ENCODE measurements at regions not wholly inside any gene's neighbourhood (a gene's known extent, or its start where the extent isn't known, plus 50 kb on each side); places are given as distances from the start of the nearest gene placed in this dataset.

GRCh38 chr1:110816945-110817344 is 56.0 kb upstream of the CD53 start:
- Histone ChIP-seq H3K27me3 (ENCODE audit: low read length) (peaks cover 28% of the 10 kb centered on the region), H3K9me3 (ENCODE audit: low read length) (no peaks in the 10 kb centered on the region), H3K36me3 (ENCODE audit: low read depth, low read length) (no peaks in the 10 kb centered on the region), H3K4me1 (ENCODE audit: insufficient read depth, low read length) (no peaks in the 10 kb centered on the region), H3K9ac (ENCODE audit: low read length) (no peak overlapping the region), H3F3A (ENCODE audit: low read length, unreplicated experiment) (no peaks in the 10 kb centered on the region), H3K27ac (ENCODE audit: low read length) (no peak overlapping the region), H3K9me2 (replicated peaks; ENCODE audit: low read length) (no peaks in the 10 kb centered on the region), H3K4me2 (ENCODE audit: low read length) (no peak overlapping the region), H4K20me1 (ENCODE audit: low read length) (no peaks in the 10 kb centered on the region), H2AFZ (ENCODE audit: low read length) (no peak overlapping the region), H3K79me2 (ENCODE audit: low read length) (no peaks in the 10 kb centered on the region), H3K4me3 (ENCODE audit: low read length) (no peak overlapping the region)
- ATAC-seq (no peak), DNase-seq (peak; percentile 7)
- TF ChIP-seq CTCF (conservative IDR thresholded peaks at IDR 0.05; ENCODE audit: low read depth, low read length) (no peak), EZH2 (IDR thresholded peaks at IDR 0.05; ENCODE audit: low read length, unreplicated experiment) (no peak), EZH2phosphoT487 (IDR thresholded peaks at IDR 0.05; ENCODE audit: borderline replicate concordance, low read length) (no peak)
- no TSS peak for BruUV-seq (replicated peaks)
- ChIA-PET CTCF (no interaction called here), POLR2A (ENCODE audit: unreplicated experiment) (no interaction called here)
- intact Hi-C loops (cut with micrococcal nuclease) = no loop called here

DNA sequence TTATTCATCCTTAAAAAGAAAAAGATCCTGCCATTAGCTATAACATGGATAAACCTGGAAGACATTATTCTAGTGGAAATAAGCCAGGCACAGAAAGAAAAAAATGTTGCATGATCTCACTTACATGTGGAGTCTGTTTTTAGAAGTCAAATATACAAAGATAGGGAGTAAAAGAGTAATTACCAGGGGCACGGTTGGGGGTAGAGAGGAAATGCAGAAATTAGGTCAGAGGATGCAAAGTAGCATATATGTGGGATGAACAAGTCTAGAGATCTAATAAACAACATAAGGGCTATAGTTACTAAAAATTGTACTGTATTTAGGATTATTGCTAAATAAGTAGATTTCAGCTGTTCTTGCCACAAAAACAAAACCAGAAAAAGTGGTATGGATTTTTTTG is 61.4 kb upstream of the CD53 start:
- Histone ChIP-seq H3K9me3 (ENCODE audit: low read length) (no peaks in the 10 kb centered on the region), H3K4me1 (ENCODE audit: insufficient read depth, low read length) (no peaks in the 10 kb centered on the region), H3K9ac (ENCODE audit: low read length) (no peak overlapping the region), H3K79me2 (ENCODE audit: low read length) (no peaks in the 10 kb centered on the region), H3K4me2 (ENCODE audit: low read length) (no peak overlapping the region), H3K9me2 (replicated peaks; ENCODE audit: low read length) (no peaks in the 10 kb centered on the region), H2AFZ (ENCODE audit: low read length) (no peak overlapping the region), H3K27ac (ENCODE audit: low read length) (no peak overlapping the region), H3K4me3 (ENCODE audit: low read length) (no peak overlapping the region), H4K20me1 (ENCODE audit: low read length) (no peaks in the 10 kb centered on the region), H3K36me3 (ENCODE audit: low read depth, low read length) (no peaks in the 10 kb centered on the region), H3K27me3 (ENCODE audit: low read length) (peaks cover 28% of the 10 kb centered on the region), H3F3A (ENCODE audit: low read length, unreplicated experiment) (no peaks in the 10 kb centered on the region)
- no peak for TF ChIP-seq EZH2 (IDR thresholded peaks at IDR 0.05; ENCODE audit: low read length, unreplicated experiment)
- no peak for TF ChIP-seq CTCF (conservative IDR thresholded peaks at IDR 0.05; ENCODE audit: low read depth, low read length)
- TF ChIP-seq EZH2phosphoT487 (IDR thresholded peaks at IDR 0.05; ENCODE audit: borderline replicate concordance, low read length) = no peak
- no TSS peak for BruUV-seq (replicated peaks)
- ChIA-PET CTCF (no interaction called here), POLR2A (ENCODE audit: unreplicated experiment) (no interaction called here)
- intact Hi-C loops (cut with micrococcal nuclease) = no loop called here
- DNase-seq (no peak), ATAC-seq (no peak)

DNA sequence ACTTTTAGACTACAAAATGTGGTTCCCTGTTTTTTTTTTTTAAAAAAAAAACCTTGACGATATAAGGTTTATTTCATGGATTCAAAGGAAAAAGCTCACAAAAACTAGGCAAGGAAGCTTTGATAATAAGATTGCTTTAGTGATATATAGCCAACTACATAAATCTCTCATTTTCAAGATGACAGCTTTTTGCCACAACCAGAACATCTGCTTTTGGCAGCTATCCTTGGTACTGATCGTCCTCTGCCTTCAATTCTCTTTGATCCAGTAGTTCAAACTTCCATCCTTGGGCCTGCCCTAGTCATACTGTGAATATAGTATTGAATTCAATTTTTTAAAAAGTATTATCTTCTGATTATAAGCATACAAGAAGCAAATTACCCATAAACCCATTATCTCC is 72.9 kb upstream of the CD53 start:
- Histone ChIP-seq H3K4me1 (ENCODE audit: insufficient read depth, low read length) (no peaks in the 10 kb centered on the region), H3K27me3 (ENCODE audit: low read length) (peaks cover 8% of the 10 kb centered on the region; the same call in 1 of the 2 replicates), H3K36me3 (ENCODE audit: low read depth, low read length) (no peaks in the 10 kb centered on the region), H3K9me3 (ENCODE audit: low read length) (no peaks in the 10 kb centered on the region), H3K27ac (ENCODE audit: low read length) (no peak overlapping the region), H4K20me1 (ENCODE audit: low read length) (no peaks in the 10 kb centered on the region), H3F3A (ENCODE audit: low read length, unreplicated experiment) (no peaks in the 10 kb centered on the region), H2AFZ (ENCODE audit: low read length) (no peak overlapping the region), H3K4me2 (ENCODE audit: low read length) (no peak overlapping the region), H3K9ac (ENCODE audit: low read length) (no peak overlapping the region), H3K79me2 (ENCODE audit: low read length) (no peaks in the 10 kb centered on the region), H3K9me2 (replicated peaks; ENCODE audit: low read length) (no peaks in the 10 kb centered on the region), H3K4me3 (ENCODE audit: low read length) (no peak overlapping the region)
- intact Hi-C loops (cut with micrococcal nuclease) = no loop called here
- CTCF ChIA-PET = no interaction called here
- ATAC-seq (no peak), DNase-seq (no peak)
- POLR2A ChIA-PET (ENCODE audit: unreplicated experiment) = no interaction called here
- TF ChIP-seq EZH2phosphoT487 (IDR thresholded peaks at IDR 0.05; ENCODE audit: borderline replicate concordance, low read length) (no peak), EZH2 (IDR thresholded peaks at IDR 0.05; ENCODE audit: low read length, unreplicated experiment) (no peak), CTCF (conservative IDR thresholded peaks at IDR 0.05; ENCODE audit: low read depth, low read length) (no peak)
- BruUV-seq (replicated peaks) = no TSS peak
